ENCODE measurements at regions not wholly inside any gene's neighbourhood (a gene's known extent, or its start where the extent isn't known, plus 50 kb on each side); places are given as distances from the start of the nearest gene placed in this dataset.

- Histone ChIP-seq H3K4me3 (ENCODE audit: low read depth in 1 of 2, low read length in 2 of 2) (no peak overlapping the region), H3K4me1 (ENCODE audit: control insufficient read depth in 1 of 2, insufficient read depth in 2 of 2, low read length in 2 of 2) (no peaks in the 10 kb centered on the region), H3K27me3 (ENCODE audit: low read depth, low read length) (no peaks in the 10 kb centered on the region), H3K27ac (ENCODE audit: low read length) (no peak overlapping the region), H3K36me3 (ENCODE audit: control insufficient read depth in 1 of 2, insufficient read depth in 2 of 2, low read length in 2 of 2) (no peaks in the 10 kb centered on the region), H3K9me3 (ENCODE audit: control insufficient read depth in 1 of 2, low read length in 2 of 2) (no peaks in the 10 kb centered on the region)
Observed at GRCh38 chr6:93081901-93082300, 337.5 kb downstream of the EPHA7 start.

GRCh38 chr6:93079061-93079460, 340.3 kb downstream of the EPHA7 start:
- no peaks in the 10 kb centered on the region for H3K36me3 ChIP-seq (ENCODE audit: control insufficient read depth in 1 of 2, insufficient read depth in 2 of 2, low read length in 2 of 2)
- H3K27ac ChIP-seq (ENCODE audit: low read length): no peak overlapping the region
- no peaks in the 10 kb centered on the region for H3K4me1 ChIP-seq (ENCODE audit: control insufficient read depth in 1 of 2, insufficient read depth in 2 of 2, low read length in 2 of 2)
- H3K9me3 ChIP-seq (ENCODE audit: control insufficient read depth in 1 of 2, low read length in 2 of 2): no peaks in the 10 kb centered on the region
- no peak overlapping the region for H3K4me3 ChIP-seq (ENCODE audit: low read depth in 1 of 2, low read length in 2 of 2)
- no peaks in the 10 kb centered on the region for H3K27me3 ChIP-seq (ENCODE audit: low read depth, low read length)

DNA sequence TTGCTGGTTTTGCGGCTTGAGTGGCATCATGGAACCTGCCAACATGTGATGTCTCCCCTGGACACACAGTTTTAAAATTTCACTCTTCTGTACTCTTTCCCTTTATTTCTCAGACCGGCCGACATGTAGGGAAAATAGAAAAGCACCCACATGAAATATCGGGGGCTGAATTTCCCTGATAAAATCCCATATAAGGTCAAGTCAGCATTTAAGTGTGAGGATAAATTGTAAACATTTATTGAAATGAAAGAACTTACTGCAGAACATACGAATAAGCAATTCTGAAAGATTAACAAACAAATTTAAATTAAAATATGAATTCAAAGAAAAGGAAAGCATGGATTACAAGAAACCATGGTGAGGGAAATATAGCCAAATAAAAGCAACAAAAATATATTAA, 345.5 kb downstream of the EPHA7 start:
- H3K27ac ChIP-seq (ENCODE audit: low read length): no peak overlapping the region
- no peaks in the 10 kb centered on the region for H3K36me3 ChIP-seq (ENCODE audit: control insufficient read depth in 1 of 2, insufficient read depth in 2 of 2, low read length in 2 of 2)
- H3K4me3 ChIP-seq (ENCODE audit: low read depth in 1 of 2, low read length in 2 of 2): no peak overlapping the region
- no peaks in the 10 kb centered on the region for H3K27me3 ChIP-seq (ENCODE audit: low read depth, low read length)
- no peaks in the 10 kb centered on the region for H3K4me1 ChIP-seq (ENCODE audit: control insufficient read depth in 1 of 2, insufficient read depth in 2 of 2, low read length in 2 of 2)
- no peaks in the 10 kb centered on the region for H3K9me3 ChIP-seq (ENCODE audit: control insufficient read depth in 1 of 2, low read length in 2 of 2)

DNA sequence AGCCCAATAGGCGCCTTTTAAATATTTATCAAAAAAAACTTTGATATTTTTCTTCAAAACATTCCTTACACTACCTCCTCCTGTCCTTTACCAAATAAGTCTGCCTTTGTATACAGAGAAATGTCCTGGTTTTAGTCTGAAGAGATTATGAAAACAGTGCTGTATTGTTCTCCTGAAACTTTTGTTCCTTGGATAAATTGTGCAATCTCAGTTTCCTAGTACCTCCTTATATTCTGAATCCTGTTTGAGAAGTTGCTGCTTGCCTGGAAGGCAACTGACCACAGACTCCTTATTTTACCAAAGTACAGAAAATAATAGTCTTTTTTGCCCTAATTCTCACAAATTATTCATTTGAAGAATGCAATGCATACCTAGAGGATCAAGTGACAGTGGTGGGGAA, 349.5 kb downstream of the EPHA7 start:
- H3K27me3 ChIP-seq (ENCODE audit: low read depth, low read length): no peaks in the 10 kb centered on the region
- no peaks in the 10 kb centered on the region for H3K36me3 ChIP-seq (ENCODE audit: control insufficient read depth in 1 of 2, insufficient read depth in 2 of 2, low read length in 2 of 2)
- H3K4me1 ChIP-seq (ENCODE audit: control insufficient read depth in 1 of 2, insufficient read depth in 2 of 2, low read length in 2 of 2): no peaks in the 10 kb centered on the region
- H3K4me3 ChIP-seq (ENCODE audit: low read depth in 1 of 2, low read length in 2 of 2): no peak overlapping the region
- no peak overlapping the region for H3K27ac ChIP-seq (ENCODE audit: low read length)
- no peaks in the 10 kb centered on the region for H3K9me3 ChIP-seq (ENCODE audit: control insufficient read depth in 1 of 2, low read length in 2 of 2)

GRCh38 chr6:93059911-93060310, 359.4 kb downstream of the EPHA7 start:
- H3K9me3 ChIP-seq (ENCODE audit: control insufficient read depth in 1 of 2, low read length in 2 of 2): no peaks in the 10 kb centered on the region
- no peak overlapping the region for H3K27ac ChIP-seq (ENCODE audit: low read length)
- H3K36me3 ChIP-seq (ENCODE audit: control insufficient read depth in 1 of 2, insufficient read depth in 2 of 2, low read length in 2 of 2): no peaks in the 10 kb centered on the region
- no peak overlapping the region for H3K4me3 ChIP-seq (ENCODE audit: low read depth in 1 of 2, low read length in 2 of 2)
- H3K4me1 ChIP-seq (ENCODE audit: control insufficient read depth in 1 of 2, insufficient read depth in 2 of 2, low read length in 2 of 2): no peaks in the 10 kb centered on the region
- H3K27me3 ChIP-seq (ENCODE audit: low read depth, low read length): no peaks in the 10 kb centered on the region

- H3K36me3 ChIP-seq (ENCODE audit: control insufficient read depth in 1 of 2, insufficient read depth in 2 of 2, low read length in 2 of 2): no peaks in the 10 kb centered on the region
- no peak overlapping the region for H3K4me3 ChIP-seq (ENCODE audit: low read depth in 1 of 2, low read length in 2 of 2)
- no peaks in the 10 kb centered on the region for H3K4me1 ChIP-seq (ENCODE audit: control insufficient read depth in 1 of 2, insufficient read depth in 2 of 2, low read length in 2 of 2)
- H3K27me3 ChIP-seq (ENCODE audit: low read depth, low read length): no peaks in the 10 kb centered on the region
- H3K9me3 ChIP-seq (ENCODE audit: control insufficient read depth in 1 of 2, low read length in 2 of 2): no peaks in the 10 kb centered on the region
- H3K27ac ChIP-seq (ENCODE audit: low read length): no peak overlapping the region
Observed at GRCh38 chr6:93057584-93057983, 361.8 kb downstream of the EPHA7 start.

- no peaks in the 10 kb centered on the region for H3K9me3 ChIP-seq (ENCODE audit: control insufficient read depth in 1 of 2, low read length in 2 of 2)
- no peaks in the 10 kb centered on the region for H3K27me3 ChIP-seq (ENCODE audit: low read depth, low read length)
- H3K4me3 ChIP-seq (ENCODE audit: low read depth in 1 of 2, low read length in 2 of 2): no peak overlapping the region
- H3K4me1 ChIP-seq (ENCODE audit: control insufficient read depth in 1 of 2, insufficient read depth in 2 of 2, low read length in 2 of 2): no peaks in the 10 kb centered on the region
- no peaks in the 10 kb centered on the region for H3K36me3 ChIP-seq (ENCODE audit: control insufficient read depth in 1 of 2, insufficient read depth in 2 of 2, low read length in 2 of 2)
- H3K27ac ChIP-seq (ENCODE audit: low read length): no peak overlapping the region
Observed at GRCh38 chr6:93048381-93048780, 371.0 kb downstream of the EPHA7 start.

DNA sequence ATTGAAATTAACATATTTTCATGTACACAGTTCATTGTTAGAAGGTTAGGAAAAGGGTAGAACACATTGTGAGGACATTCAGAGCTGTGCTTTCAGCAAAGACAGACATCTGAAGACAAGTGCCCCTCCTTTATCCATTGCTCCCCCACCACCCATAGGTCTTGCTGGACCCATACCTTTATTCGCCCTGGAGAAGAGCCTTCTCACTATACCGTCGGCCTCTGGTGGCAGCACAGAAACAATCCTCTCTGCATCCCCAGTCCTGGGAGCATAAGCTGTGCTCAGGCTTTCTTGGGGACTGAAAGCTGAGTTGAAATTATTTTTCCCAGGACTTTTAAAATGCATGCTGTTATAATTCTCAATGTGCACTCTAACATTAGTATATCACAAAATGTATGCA, 372.3 kb downstream of the EPHA7 start:
- no peaks in the 10 kb centered on the region for H3K36me3 ChIP-seq (ENCODE audit: control insufficient read depth in 1 of 2, insufficient read depth in 2 of 2, low read length in 2 of 2)
- no peak overlapping the region for H3K4me3 ChIP-seq (ENCODE audit: low read depth in 1 of 2, low read length in 2 of 2)
- no peaks in the 10 kb centered on the region for H3K4me1 ChIP-seq (ENCODE audit: control insufficient read depth in 1 of 2, insufficient read depth in 2 of 2, low read length in 2 of 2)
- no peaks in the 10 kb centered on the region for H3K9me3 ChIP-seq (ENCODE audit: control insufficient read depth in 1 of 2, low read length in 2 of 2)
- no peak overlapping the region for H3K27ac ChIP-seq (ENCODE audit: low read length)
- no peaks in the 10 kb centered on the region for H3K27me3 ChIP-seq (ENCODE audit: low read depth, low read length)

- Histone ChIP-seq H3K27me3 (ENCODE audit: low read depth, low read length) (no peaks in the 10 kb centered on the region), H3K9me3 (ENCODE audit: control insufficient read depth in 1 of 2, low read length in 2 of 2) (no peaks in the 10 kb centered on the region), H3K4me1 (ENCODE audit: control insufficient read depth in 1 of 2, insufficient read depth in 2 of 2, low read length in 2 of 2) (no peaks in the 10 kb centered on the region), H3K36me3 (ENCODE audit: control insufficient read depth in 1 of 2, insufficient read depth in 2 of 2, low read length in 2 of 2) (no peaks in the 10 kb centered on the region), H3K27ac (ENCODE audit: low read length) (no peak overlapping the region), H3K4me3 (ENCODE audit: low read depth in 1 of 2, low read length in 2 of 2) (no peak overlapping the region)
Observed at GRCh38 chr6:93045156-93045555, 374.2 kb downstream of the EPHA7 start.

- no peak overlapping the region for H3K27ac ChIP-seq (ENCODE audit: low read length)
- no peaks in the 10 kb centered on the region for H3K4me1 ChIP-seq (ENCODE audit: control insufficient read depth in 1 of 2, insufficient read depth in 2 of 2, low read length in 2 of 2)
- H3K9me3 ChIP-seq (ENCODE audit: control insufficient read depth in 1 of 2, low read length in 2 of 2): peaks cover 11 to 17% of the 10 kb centered on the region in 2 donors
- H3K36me3 ChIP-seq (ENCODE audit: control insufficient read depth in 1 of 2, insufficient read depth in 2 of 2, low read length in 2 of 2): no peaks in the 10 kb centered on the region
- no peaks in the 10 kb centered on the region for H3K27me3 ChIP-seq (ENCODE audit: low read depth, low read length)
- no peak overlapping the region for H3K4me3 ChIP-seq (ENCODE audit: low read depth in 1 of 2, low read length in 2 of 2)
Observed at GRCh38 chr6:93040375-93040774, 379.0 kb downstream of the EPHA7 start.

DNA sequence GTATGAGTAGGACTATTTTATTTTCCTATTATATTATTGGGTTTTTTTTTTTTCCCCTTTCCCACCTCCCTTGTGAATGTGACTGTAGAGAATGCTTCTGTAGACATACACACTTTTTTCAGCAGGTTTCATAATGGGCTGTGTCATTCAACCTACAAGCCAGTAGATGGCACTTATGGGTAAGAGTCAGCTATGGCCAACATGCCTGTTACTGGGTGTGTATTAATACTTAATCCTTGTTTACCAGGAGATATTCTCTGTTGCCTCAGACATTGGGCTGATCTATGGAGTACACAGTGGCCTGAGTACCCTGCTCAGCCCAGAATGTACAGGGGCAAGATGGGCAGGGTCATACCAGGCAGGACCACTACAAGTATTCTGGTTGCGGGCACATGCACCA, 382.5 kb downstream of the EPHA7 start:
- Histone ChIP-seq H3K9me3 (ENCODE audit: control insufficient read depth in 1 of 2, low read length in 2 of 2) (peaks cover 11 to 17% of the 10 kb centered on the region in 2 donors), H3K4me1 (ENCODE audit: control insufficient read depth in 1 of 2, insufficient read depth in 2 of 2, low read length in 2 of 2) (no peaks in the 10 kb centered on the region), H3K36me3 (ENCODE audit: control insufficient read depth in 1 of 2, insufficient read depth in 2 of 2, low read length in 2 of 2) (no peaks in the 10 kb centered on the region), H3K27ac (ENCODE audit: low read length) (no peak overlapping the region), H3K27me3 (ENCODE audit: low read depth, low read length) (no peaks in the 10 kb centered on the region), H3K4me3 (ENCODE audit: low read depth in 1 of 2, low read length in 2 of 2) (peak overlapping the region in 1 of 2 donors; percentile 35)

GRCh38 chr6:93035756-93036155, 383.6 kb downstream of the EPHA7 start:
- Histone ChIP-seq H3K27me3 (ENCODE audit: low read depth, low read length) (no peaks in the 10 kb centered on the region), H3K4me1 (ENCODE audit: control insufficient read depth in 1 of 2, insufficient read depth in 2 of 2, low read length in 2 of 2) (no peaks in the 10 kb centered on the region), H3K36me3 (ENCODE audit: control insufficient read depth in 1 of 2, insufficient read depth in 2 of 2, low read length in 2 of 2) (no peaks in the 10 kb centered on the region), H3K27ac (ENCODE audit: low read length) (no peak overlapping the region), H3K9me3 (ENCODE audit: control insufficient read depth in 1 of 2, low read length in 2 of 2) (peaks cover 11 to 17% of the 10 kb centered on the region in 2 donors), H3K4me3 (ENCODE audit: low read depth in 1 of 2, low read length in 2 of 2) (no peak overlapping the region)

All from muscle layer of duodenum (tissue), 2 donors.